ENCODE measurements at regions not wholly inside any gene's neighbourhood (a gene's known extent, or its start where the extent isn't known, plus 50 kb on each side); places are given as distances from the start of the nearest gene placed in this dataset.
"Not testable (repeated sequence)": the region's sequence is repeated elsewhere in the genome, so short reads cannot be mapped to it uniquely, and the experiment has no call there.

- H3K27me3 Mint-ChIP-seq; H3K9me3 Mint-ChIP-seq; H3K27ac Mint-ChIP-seq; H3K4me3 Mint-ChIP-seq; H3K36me3 Mint-ChIP-seq; H3K4me1 Mint-ChIP-seq (ENCODE audit: low read depth in 2 of 2); DNase-seq (ENCODE audit: low spot score): not testable (repeated sequence)
- ATAC-seq = peak in 1 of 2 donors; percentile 31
Observed at GRCh38 chr6:68897-69561, 223.3 kb upstream of the DUSP22 start.
